ENCODE measurements at regions not wholly inside any gene's neighbourhood (a gene's known extent, or its start where the extent isn't known, plus 50 kb on each side); places are given as distances from the start of the nearest gene placed in this dataset.

DNA sequence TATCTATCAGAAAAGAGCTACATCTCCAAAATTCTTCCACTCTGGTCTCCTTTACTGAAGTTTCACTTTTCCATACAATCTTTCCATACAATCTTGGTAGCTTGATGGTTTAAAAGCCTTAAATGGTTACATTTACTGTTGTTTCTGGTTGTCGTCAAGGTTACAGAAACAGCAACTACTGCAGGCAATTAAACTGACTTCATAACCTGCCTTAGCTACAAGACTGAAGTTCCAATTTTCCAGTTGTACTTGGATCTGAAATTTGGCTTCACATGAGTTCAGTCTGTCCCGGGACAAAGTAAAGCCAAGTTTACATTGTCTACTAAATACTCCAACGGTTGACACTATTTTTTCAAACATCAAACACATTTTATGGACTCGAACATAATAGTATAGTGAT, 326.4 kb downstream of the ANKRD50 start:
- TF ChIP-seq, protein P1, sequence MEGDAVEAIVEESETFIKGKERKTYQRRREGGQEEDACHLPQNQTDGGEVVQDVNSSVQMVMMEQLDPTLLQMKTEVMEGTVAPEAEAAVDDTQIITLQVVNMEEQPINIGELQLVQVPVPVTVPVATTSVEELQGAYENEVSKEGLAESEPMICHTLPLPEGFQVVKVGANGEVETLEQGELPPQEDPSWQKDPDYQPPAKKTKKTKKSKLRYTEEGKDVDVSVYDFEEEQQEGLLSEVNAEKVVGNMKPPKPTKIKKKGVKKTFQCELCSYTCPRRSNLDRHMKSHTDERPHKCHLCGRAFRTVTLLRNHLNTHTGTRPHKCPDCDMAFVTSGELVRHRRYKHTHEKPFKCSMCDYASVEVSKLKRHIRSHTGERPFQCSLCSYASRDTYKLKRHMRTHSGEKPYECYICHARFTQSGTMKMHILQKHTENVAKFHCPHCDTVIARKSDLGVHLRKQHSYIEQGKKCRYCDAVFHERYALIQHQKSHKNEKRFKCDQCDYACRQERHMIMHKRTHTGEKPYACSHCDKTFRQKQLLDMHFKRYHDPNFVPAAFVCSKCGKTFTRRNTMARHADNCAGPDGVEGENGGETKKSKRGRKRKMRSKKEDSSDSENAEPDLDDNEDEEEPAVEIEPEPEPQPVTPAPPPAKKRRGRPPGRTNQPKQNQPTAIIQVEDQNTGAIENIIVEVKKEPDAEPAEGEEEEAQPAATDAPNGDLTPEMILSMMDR (IDR thresholded peaks at IDR 0.05; ENCODE audit: poor library complexity, severe bottlenecking), result no peak
- TF ChIP-seq EP300 (conservative IDR thresholded peaks at IDR 0.05; ENCODE audit: poor library complexity, severe bottlenecking), result no peak
- no peak for TF ChIP-seq EZH2 (IDR thresholded peaks at IDR 0.05; ENCODE audit: borderline replicate concordance, insufficient read depth, low read length, poor library complexity, severe bottlenecking)
- TF ChIP-seq TAF1 (IDR thresholded peaks at IDR 0.05; ENCODE audit: low read depth), result no peak
- TF ChIP-seq, protein P2, sequence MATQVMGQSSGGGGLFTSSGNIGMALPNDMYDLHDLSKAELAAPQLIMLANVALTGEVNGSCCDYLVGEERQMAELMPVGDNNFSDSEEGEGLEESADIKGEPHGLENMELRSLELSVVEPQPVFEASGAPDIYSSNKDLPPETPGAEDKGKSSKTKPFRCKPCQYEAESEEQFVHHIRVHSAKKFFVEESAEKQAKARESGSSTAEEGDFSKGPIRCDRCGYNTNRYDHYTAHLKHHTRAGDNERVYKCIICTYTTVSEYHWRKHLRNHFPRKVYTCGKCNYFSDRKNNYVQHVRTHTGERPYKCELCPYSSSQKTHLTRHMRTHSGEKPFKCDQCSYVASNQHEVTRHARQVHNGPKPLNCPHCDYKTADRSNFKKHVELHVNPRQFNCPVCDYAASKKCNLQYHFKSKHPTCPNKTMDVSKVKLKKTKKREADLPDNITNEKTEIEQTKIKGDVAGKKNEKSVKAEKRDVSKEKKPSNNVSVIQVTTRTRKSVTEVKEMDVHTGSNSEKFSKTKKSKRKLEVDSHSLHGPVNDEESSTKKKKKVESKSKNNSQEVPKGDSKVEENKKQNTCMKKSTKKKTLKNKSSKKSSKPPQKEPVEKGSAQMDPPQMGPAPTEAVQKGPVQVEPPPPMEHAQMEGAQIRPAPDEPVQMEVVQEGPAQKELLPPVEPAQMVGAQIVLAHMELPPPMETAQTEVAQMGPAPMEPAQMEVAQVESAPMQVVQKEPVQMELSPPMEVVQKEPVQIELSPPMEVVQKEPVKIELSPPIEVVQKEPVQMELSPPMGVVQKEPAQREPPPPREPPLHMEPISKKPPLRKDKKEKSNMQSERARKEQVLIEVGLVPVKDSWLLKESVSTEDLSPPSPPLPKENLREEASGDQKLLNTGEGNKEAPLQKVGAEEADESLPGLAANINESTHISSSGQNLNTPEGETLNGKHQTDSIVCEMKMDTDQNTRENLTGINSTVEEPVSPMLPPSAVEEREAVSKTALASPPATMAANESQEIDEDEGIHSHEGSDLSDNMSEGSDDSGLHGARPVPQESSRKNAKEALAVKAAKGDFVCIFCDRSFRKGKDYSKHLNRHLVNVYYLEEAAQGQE (IDR thresholded peaks at IDR 0.05; ENCODE audit: borderline replicate concordance), result no peak

All from neural cell (in vitro differentiated cells).